Endodermal cell (in vitro differentiated cells): ENCODE measurements at regions not wholly inside any gene's neighbourhood (a gene's known extent, or its start where the extent isn't known, plus 50 kb on each side); places are given as distances from the start of the nearest gene placed in this dataset.

ENCODE experiments used
- DNase-seq: peaks from one replicate; pipeline ENCODE4 v3.0.0-alpha.2; 2017
- H3K27ac ChIP-seq: 2 replicates; pipeline ENCODE4 v1.5.1; 2013; ENCODE audit warnings: mild to moderate bottlenecking, low read depth, low read length, moderate library complexity
- H3K27me3 ChIP-seq: 2 replicates; pipeline ENCODE4 v1.6.1; 2013; ENCODE audit warnings: mild to moderate bottlenecking, low read length, moderate library complexity; ENCODE audit not compliant: insufficient read depth, control insufficient read depth, poor library complexity, severe bottlenecking
- H3K36me3 ChIP-seq: 2 replicates; pipeline ENCODE4 v1.7.0; 2013; ENCODE audit warnings: mild to moderate bottlenecking, low read length, moderate library complexity; ENCODE audit not compliant: control insufficient read depth, insufficient read depth
- H3K4me1 ChIP-seq: one replicate; pipeline ENCODE4 v1.7.0; 2013; ENCODE audit warnings: low read length; ENCODE audit not compliant: control insufficient read depth, insufficient read depth
- H3K4me3 ChIP-seq: 2 replicates; pipeline ENCODE4 v1.5.1; 2013; ENCODE audit warnings: mild to moderate bottlenecking, low read length, moderate library complexity
- H3K9ac ChIP-seq: 2 replicates; pipeline ENCODE4 v1.6.1; 2013; ENCODE audit warnings: mild to moderate bottlenecking, low read length, moderate library complexity; ENCODE audit not compliant: poor library complexity, severe bottlenecking; ENCODE audit errors: extremely low read depth
- H3K9me3 ChIP-seq: 2 replicates; pipeline ENCODE4 v1.6.1; 2013; ENCODE audit warnings: mild to moderate bottlenecking, low read length, moderate library complexity; ENCODE audit not compliant: control insufficient read depth
- H3K27ac Mint-ChIP-seq: 2 replicates; pipeline ENCODE4 v1.8.0; 2020; ENCODE audit warnings: mixed read lengths
- H3K27me3 Mint-ChIP-seq: 2 replicates; pipeline ENCODE4 v1.8.0; 2021; ENCODE audit warnings: mild to moderate bottlenecking, mixed read lengths; ENCODE audit not compliant: insufficient read depth
- H3K36me3 Mint-ChIP-seq: 2 replicates; pipeline ENCODE4 v1.8.0; 2020; ENCODE audit warnings: low read depth, mixed read lengths
- H3K4me1 Mint-ChIP-seq: 2 replicates; pipeline ENCODE4 v1.8.0; 2020; ENCODE audit warnings: mixed read lengths
- H3K4me3 Mint-ChIP-seq: 2 replicates; pipeline ENCODE4 v1.8.0; 2020; ENCODE audit warnings: mild to moderate bottlenecking, moderate library complexity, mixed read lengths
- H3K9me3 Mint-ChIP-seq: 2 replicates; pipeline ENCODE4 v1.8.0; 2020; ENCODE audit warnings: mild to moderate bottlenecking, mixed read lengths
- CTCF ChIP-seq: fragments of 200-600 bp; sonication (generic); conservative IDR thresholded peaks from 2 replicates; pipeline ENCODE4 v1.5.0; 2021; ENCODE audit warnings: antibody characterized with exemption, mild to moderate bottlenecking
- WGBS, 2 experiments: methylation state at CpG; one replicate each; pipeline versions ENCODE4 v1.1.5 to v1.1.7; 2013; ENCODE audit warnings: missing lambda C conversion rate in 2 of 2, mixed read lengths in 1 of 2; ENCODE audit not compliant: insufficient coverage in 1 of 2, insufficient read length in 1 of 2; 5-methylcytosine and 5-hydroxymethylcytosine counted together

GRCh38 chr22:49298834-49299750 lies 528.6 kb downstream of the BRD1 start:
- Mint-ChIP-seq H3K27ac (no peak overlapping the region), H3K4me3 (no peak overlapping the region), H3K9me3 (peaks cover under 1% of the 10 kb centered on the region), H3K27me3 (no peaks in the 10 kb centered on the region), H3K36me3 (no peaks in the 10 kb centered on the region), H3K4me1 (no peaks in the 10 kb centered on the region)
- H3K9ac ChIP-seq = no peak overlapping the region
- no peaks in the 10 kb centered on the region for H3K27me3 ChIP-seq
- no peak overlapping the region for H3K4me3 ChIP-seq
- H3K4me1 ChIP-seq = no peaks in the 10 kb centered on the region
- DNase-seq = no peak
- H3K27ac ChIP-seq = no peak overlapping the region
- no peaks in the 10 kb centered on the region for H3K36me3 ChIP-seq
- 95 to 98% methylated on average over 13 to 34 of the region's 34 CpGs for WGBS, 2 experiments
- H3K9me3 ChIP-seq = no peaks in the 10 kb centered on the region
- no peak for TF ChIP-seq CTCF

- no peak overlapping the region for H3K9ac ChIP-seq
- no peaks in the 10 kb centered on the region for H3K4me1 ChIP-seq
- peaks cover 6% of the 10 kb centered on the region for H3K9me3 Mint-ChIP-seq
- TF ChIP-seq CTCF = no peak
- no peaks in the 10 kb centered on the region for H3K36me3 Mint-ChIP-seq
- no peak overlapping the region for H3K4me3 Mint-ChIP-seq
- H3K4me1 Mint-ChIP-seq = no peaks in the 10 kb centered on the region
- H3K9me3 ChIP-seq = no peaks in the 10 kb centered on the region
- H3K27ac ChIP-seq = no peak overlapping the region
- no peak overlapping the region for H3K4me3 ChIP-seq
- WGBS, 2 experiments = 86 to 92% methylated on average over 20 to 39 of the region's 39 CpGs
- no peak overlapping the region for H3K27ac Mint-ChIP-seq
- no peaks in the 10 kb centered on the region for H3K36me3 ChIP-seq
- no peaks in the 10 kb centered on the region for H3K27me3 Mint-ChIP-seq
- no peaks in the 10 kb centered on the region for H3K27me3 ChIP-seq
- DNase-seq = peak; percentile 52
These were observed 529.6 kb downstream of the BRD1 start for GRCh38 chr22:49297871-49298721.

GRCh38 chr22:49297286-49297870 lies 530.3 kb downstream of the BRD1 start:
- 92 to 94% methylated on average over 13 to 27 of the region's 27 CpGs for WGBS, 2 experiments
- Histone ChIP-seq H3K9ac (no peak overlapping the region), H3K27me3 (no peaks in the 10 kb centered on the region), H3K36me3 (no peaks in the 10 kb centered on the region), H3K9me3 (no peaks in the 10 kb centered on the region), H3K4me3 (no peak overlapping the region), H3K4me1 (no peaks in the 10 kb centered on the region), H3K27ac (no peak overlapping the region)
- H3K4me3 Mint-ChIP-seq = no peak overlapping the region
- no peak for DNase-seq
- no peak for TF ChIP-seq CTCF
- H3K27me3 Mint-ChIP-seq = no peaks in the 10 kb centered on the region
- H3K4me1 Mint-ChIP-seq = no peaks in the 10 kb centered on the region
- no peaks in the 10 kb centered on the region for H3K36me3 Mint-ChIP-seq
- peaks cover 6% of the 10 kb centered on the region for H3K9me3 Mint-ChIP-seq
- no peak overlapping the region for H3K27ac Mint-ChIP-seq
